HEK293 (cell line): ENCODE measurements at regions not wholly inside any gene's neighbourhood (a gene's known extent, or its start where the extent isn't known, plus 50 kb on each side); places are given as distances from the start of the nearest gene placed in this dataset.

Source experiments
- CTCF ChIA-PET: fragments of 350-600 bp; formaldehyde crosslinking; extraction: SDS; loops from one replicate; lab custom pipeline; 2021; ENCODE audit warnings: antibody characterized with exemption; lab: Yijun Ruan, JAX
- POLR2A ChIA-PET: fragments of 300-600 bp; formaldehyde crosslinking; extraction: SDS; loops from one replicate; lab custom pipeline; 2020; ENCODE audit warnings: antibody characterized with exemption, inconsistent platforms; lab: Yijun Ruan, JAX
- H3K27ac ChIP-seq: fragments of 200-500 bp; sonication (Bioruptor generic); 2 replicates; pipeline ENCODE4 v1.5.1; 2014; ENCODE audit warnings: low read depth, low read length, control low read depth, inconsistent platforms; ENCODE audit errors: extremely low read depth
- H3K36me3 ChIP-seq, 2 experiments: fragments of 200-500 bp in 1 of 2; sonication (Bioruptor generic) in 1 of 2; 1 replicate in 1 of 2; 2 replicates in 1 of 2; pipeline ENCODE4 v1.5.1; 2014 to 2017; ENCODE audit warnings: inconsistent platforms in 2 of 2, low read length in 2 of 2; ENCODE audit not compliant: control insufficient read depth in 2 of 2, insufficient read depth in 1 of 2
- H3K4me1 ChIP-seq: fragments of 200-500 bp; sonication (Bioruptor generic); 2 replicates; pipeline ENCODE4 v1.5.1; 2014; ENCODE audit warnings: mild to moderate bottlenecking, low read length, inconsistent platforms; ENCODE audit not compliant: control insufficient read depth, insufficient read depth
- H3K4me3 ChIP-seq: 2 replicates; pipeline ENCODE4 v1.5.1; 2011; ENCODE audit warnings: low read depth, mild to moderate bottlenecking, control low read depth, low read length, moderate library complexity
- H3K9me3 ChIP-seq: fragments of 200-500 bp; sonication (Bioruptor generic); 2 replicates; pipeline ENCODE4 v1.5.1; 2014; ENCODE audit warnings: low read depth, low read length, inconsistent platforms; ENCODE audit not compliant: control insufficient read depth, insufficient read depth
- FEZF1 ChIP-seq: fragments of 450-650 bp; formaldehyde crosslinking; IDR thresholded peaks from 2 replicates; pipeline ENCODE4 v1.5.1; 2016; ENCODE audit warnings: missing biosample characterization, missing genetic modification characterization
- KLF8 ChIP-seq: fragments of 450-650 bp; formaldehyde crosslinking; IDR thresholded peaks from 2 replicates; pipeline ENCODE4 v1.5.1; 2016; ENCODE audit warnings: missing biosample characterization, missing genetic modification characterization
- PATZ1 ChIP-seq: fragments of 450-650 bp; formaldehyde crosslinking; IDR thresholded peaks from 2 replicates; pipeline ENCODE4 v1.5.1; 2016; ENCODE audit warnings: missing biosample characterization, missing genetic modification characterization
- YY1 ChIP-seq: fragments of 450-650 bp; formaldehyde crosslinking; IDR thresholded peaks from 2 replicates; pipeline ENCODE4 v1.5.1; 2018; ENCODE audit warnings: missing biosample characterization, missing genetic modification characterization
- YY2 ChIP-seq: fragments of 450-650 bp; formaldehyde crosslinking; IDR thresholded peaks from 2 replicates; pipeline ENCODE4 v1.5.1; 2016; ENCODE audit warnings: missing biosample characterization, missing genetic modification characterization
- ZBTB8A ChIP-seq: fragments of 450-650 bp; formaldehyde crosslinking; IDR thresholded peaks from 2 replicates; pipeline ENCODE4 v1.5.1; 2016; ENCODE audit warnings: missing biosample characterization, missing genetic modification characterization
- ZFP3 ChIP-seq: fragments of 450-650 bp; formaldehyde crosslinking; IDR thresholded peaks from 2 replicates; pipeline ENCODE4 v1.5.1; 2016; ENCODE audit warnings: low read depth, missing biosample characterization, missing genetic modification characterization
- ZFP69B ChIP-seq: fragments of 450-650 bp; formaldehyde crosslinking; IDR thresholded peaks from 2 replicates; pipeline ENCODE4 v1.5.1; 2016; ENCODE audit warnings: missing biosample characterization, missing genetic modification characterization
- ZNF121 ChIP-seq: fragments of 450-650 bp; formaldehyde crosslinking; IDR thresholded peaks from 2 replicates; pipeline ENCODE4 v1.5.1; 2016; ENCODE audit warnings: missing biosample characterization, missing genetic modification characterization
- ZNF138 ChIP-seq: fragments of 450-650 bp; formaldehyde crosslinking; IDR thresholded peaks from 2 replicates; pipeline ENCODE4 v1.5.1; 2016; ENCODE audit warnings: missing biosample characterization, missing genetic modification characterization, borderline replicate concordance
- ZNF148 ChIP-seq: fragments of 450-650 bp; formaldehyde crosslinking; IDR thresholded peaks from 2 replicates; pipeline ENCODE4 v1.5.0; 2017; ENCODE audit warnings: missing biosample characterization, missing genetic modification characterization, borderline replicate concordance
- ZNF202 ChIP-seq: fragments of 450-650 bp; formaldehyde crosslinking; IDR thresholded peaks from 2 replicates; pipeline ENCODE4 v1.5.1; 2016; ENCODE audit warnings: missing biosample characterization, missing genetic modification characterization, borderline replicate concordance
- ZNF211 ChIP-seq: fragments of 450-650 bp; formaldehyde crosslinking; IDR thresholded peaks from 2 replicates; pipeline ENCODE4 v1.5.1; 2016; ENCODE audit warnings: low read depth, missing biosample characterization, missing genetic modification characterization
- ZNF292 ChIP-seq: fragments of 450-650 bp; formaldehyde crosslinking; IDR thresholded peaks from 2 replicates; pipeline ENCODE4 v1.5.1; 2016; ENCODE audit warnings: low read depth, missing biosample characterization, missing genetic modification characterization, borderline replicate concordance
- ZNF37A ChIP-seq: fragments of 450-650 bp; IDR thresholded peaks from 2 replicates; pipeline ENCODE4 v1.5.1; 2018; ENCODE audit warnings: missing biosample characterization, missing genetic modification characterization
- ZNF394 ChIP-seq: fragments of 450-650 bp; formaldehyde crosslinking; IDR thresholded peaks from 2 replicates; pipeline ENCODE4 v1.5.1; 2016; ENCODE audit warnings: missing biosample characterization, missing genetic modification characterization, mild to moderate bottlenecking, moderate library complexity, borderline replicate concordance
- ZNF514 ChIP-seq: fragments of 450-650 bp; formaldehyde crosslinking; IDR thresholded peaks from 2 replicates; pipeline ENCODE4 v1.5.1; 2016; ENCODE audit warnings: missing biosample characterization, missing genetic modification characterization
- ZNF530 ChIP-seq: fragments of 450-650 bp; formaldehyde crosslinking; IDR thresholded peaks from 2 replicates; pipeline ENCODE4 v1.5.1; 2016; ENCODE audit warnings: low read depth, missing biosample characterization, missing genetic modification characterization
- ZNF548 ChIP-seq: fragments of 450-650 bp; formaldehyde crosslinking; IDR thresholded peaks from 2 replicates; pipeline ENCODE4 v1.5.1; 2016; ENCODE audit warnings: missing biosample characterization, missing genetic modification characterization
- ZNF629 ChIP-seq: fragments of 450-650 bp; formaldehyde crosslinking; IDR thresholded peaks from 2 replicates; pipeline ENCODE4 v1.5.1; 2017; ENCODE audit warnings: missing biosample characterization, missing genetic modification characterization
- ZNF645 ChIP-seq: fragments of 450-650 bp; formaldehyde crosslinking; IDR thresholded peaks from 2 replicates; pipeline ENCODE4; 2016; ENCODE audit warnings: missing biosample characterization, missing genetic modification characterization
- ZNF76 ChIP-seq: fragments of 450-650 bp; formaldehyde crosslinking; IDR thresholded peaks from 2 replicates; pipeline ENCODE4; 2016; ENCODE audit warnings: low read depth, missing biosample characterization, missing genetic modification characterization, borderline replicate concordance
- ZSCAN4 ChIP-seq: fragments of 450-650 bp; formaldehyde crosslinking; IDR thresholded peaks from 2 replicates; pipeline ENCODE4 v1.5.1; 2017; ENCODE audit warnings: missing biosample characterization, missing genetic modification characterization
- ZXDB ChIP-seq: fragments of 450-650 bp; formaldehyde crosslinking; IDR thresholded peaks from 2 replicates; pipeline ENCODE4 v1.5.1; 2016; ENCODE audit warnings: missing biosample characterization, missing genetic modification characterization

- Histone ChIP-seq H3K4me1 (no peaks in the 10 kb centered on the region), H3K27ac (no peak overlapping the region), H3K36me3 (no peaks in the 10 kb centered on the region), H3K4me3 (no peak overlapping the region), H3K9me3 (no peaks in the 10 kb centered on the region)
- ChIA-PET POLR2A (no interaction called here), CTCF (no interaction called here)
- TF ChIP-seq ZBTB8A, result no peak
- TF ChIP-seq ZNF629 (tag by site-specific recombination), result no peak
- TF ChIP-seq ZNF211 (tag by site-specific recombination), result no peak
Observed at GRCh38 chr9:79056041-79056440, 515.7 kb upstream of the TLE4 start.

- no peaks in the 10 kb centered on the region for H3K9me3 ChIP-seq
- ChIA-PET CTCF (no interaction called here), POLR2A (no interaction called here)
- H3K36me3 ChIP-seq, result no peaks in the 10 kb centered on the region
- H3K4me3 ChIP-seq, result no peak overlapping the region
- H3K27ac ChIP-seq, result no peak overlapping the region
- H3K4me1 ChIP-seq, result no peaks in the 10 kb centered on the region
- TF ChIP-seq ZSCAN4 (tag by site-specific recombination) (no peak), YY2 (tag by site-specific recombination) (no peak), ZNF121 (tag by site-specific recombination) (no peak), ZFP69B (no peak), ZNF138 (tag by site-specific recombination) (no peak), ZNF548 (tag by site-specific recombination) (no peak), ZNF292 (tag by site-specific recombination) (no peak), ZNF645 (no peak)
Observed at GRCh38 chr9:79057576-79057975, 514.2 kb upstream of the TLE4 start.

- Histone ChIP-seq H3K9me3 (no peaks in the 10 kb centered on the region), H3K4me3 (no peak overlapping the region), H3K36me3 (no peaks in the 10 kb centered on the region), H3K27ac (no peak overlapping the region), H3K4me1 (no peaks in the 10 kb centered on the region)
- ChIA-PET CTCF (no interaction called here), POLR2A (no interaction called here)
- no peak for TF ChIP-seq ZSCAN4 (tag by site-specific recombination)
- no peak for TF ChIP-seq FEZF1 (tag by site-specific recombination)
- TF ChIP-seq ZNF138 (tag by site-specific recombination), result no peak
- no peak for TF ChIP-seq ZFP3 (tag by site-specific recombination)
- no peak for TF ChIP-seq ZNF530 (tag by site-specific recombination)
- TF ChIP-seq ZNF76, result no peak
- no peak for TF ChIP-seq PATZ1 (tag by site-specific recombination)
- no peak for TF ChIP-seq ZNF148 (tag by site-specific recombination)
- no peak for TF ChIP-seq ZNF514
- no peak for TF ChIP-seq ZNF394 (tag by site-specific recombination)
- TF ChIP-seq ZXDB (tag by site-specific recombination), result no peak
- TF ChIP-seq KLF8 (tag by site-specific recombination), result no peak
- no peak for TF ChIP-seq YY1 (tag by site-specific recombination)
- no peak for TF ChIP-seq ZNF202 (tag by site-specific recombination)
- TF ChIP-seq ZNF37A, result no peak
Observed at GRCh38 chr9:79060766-79061165, 511.0 kb upstream of the TLE4 start.
